K562 (cell line): ENCODE measurements at regions not wholly inside any gene's neighbourhood (a gene's known extent, or its start where the extent isn't known, plus 50 kb on each side); places are given as distances from the start of the nearest gene placed in this dataset.
A peak's percentile ranks its signal among the peaks of the same experiment; 100 is the strongest.

Experiments
- ATF4 ChIP-seq: fragments of 450-650 bp; formaldehyde crosslinking; IDR thresholded peaks from 2 replicates; pipeline ENCODE4 v1.4.0; 2022; ENCODE audit warnings: mild to moderate bottlenecking, moderate library complexity
- CBX5 ChIP-seq: IDR thresholded peaks from 2 replicates; pipeline ENCODE4 v1.6.1; 2014; ENCODE audit warnings: low read depth, borderline replicate concordance
- CUX1 ChIP-seq: fragments of 200-800 bp; sonication (Bioruptor generic); IDR thresholded peaks from 2 replicates; pipeline ENCODE4 v1.6.1; 2016; ENCODE audit warnings: missing genetic modification characterization, missing compliant biosample characterization
- ELF1 ChIP-seq: fragments of 200-800 bp; sonication (Bioruptor generic); IDR thresholded peaks from 2 replicates; pipeline ENCODE4 v1.6.1; 2016; ENCODE audit warnings: missing genetic modification characterization, missing compliant biosample characterization
- ETS1 ChIP-seq: conservative IDR thresholded peaks from 2 replicates; pipeline ENCODE4 v1.6.1; 2011; ENCODE audit warnings: low read depth, mild to moderate bottlenecking, low read length; ENCODE audit not compliant: control insufficient read depth
- GATA2 ChIP-seq: sonication (generic); formaldehyde crosslinking; IDR thresholded peaks from 2 replicates; pipeline ENCODE4 v1.4.0; 2020; ENCODE audit warnings: mild to moderate bottlenecking, missing genetic modification reagents
- MAFK ChIP-seq: IDR thresholded peaks from 2 replicates; pipeline ENCODE4 v1.6.1; 2011; ENCODE audit warnings: low read length, improper control_type of control experiment
- MNT ChIP-seq, 2 experiments: fragments of 450-650 bp; conservative IDR thresholded peaks; 2 replicates each; pipeline ENCODE4 v1.6.1; 2017; ENCODE audit warnings: mild to moderate bottlenecking in 2 of 2, moderate library complexity in 2 of 2
- SMARCE1 ChIP-seq: fragments of 450-650 bp; IDR thresholded peaks from 2 replicates; pipeline ENCODE4 v1.7.1; 2016; ENCODE audit warnings: mild to moderate bottlenecking
- USF1 ChIP-seq: sonication (generic); formaldehyde crosslinking; IDR thresholded peaks from 2 replicates; pipeline ENCODE4 v1.9.0; 2022; ENCODE audit warnings: mild to moderate bottlenecking, missing genetic modification reagents
- ZBTB12 ChIP-seq: fragments of 250-450 bp; sonication (Bioruptor Pico); IDR thresholded peaks from 2 replicates; pipeline ENCODE4 v1.4.0; 2020
- ZNF277 ChIP-seq: fragments of 250-450 bp; sonication (Bioruptor Pico); IDR thresholded peaks from 2 replicates; pipeline ENCODE4 v1.8.0; 2022; ENCODE audit warnings: inconsistent platforms, mild to moderate bottlenecking, moderate library complexity, borderline replicate concordance
- ZNF354B ChIP-seq: fragments of 250-450 bp; sonication (Bioruptor Pico); IDR thresholded peaks from 2 replicates; pipeline ENCODE4 v1.4.0; 2020
- ZNF41 ChIP-seq: fragments of 250-450 bp; sonication (Bioruptor Pico); conservative IDR thresholded peaks from 2 replicates; pipeline ENCODE4 v1.4.0; 2020; ENCODE audit warnings: mild to moderate bottlenecking
- ZNF766 ChIP-seq: fragments of 200-800 bp; sonication (Bioruptor generic); conservative IDR thresholded peaks from 2 replicates; pipeline ENCODE4 v1.6.1; 2016; ENCODE audit warnings: missing genetic modification characterization, missing compliant biosample characterization

- no peak for TF ChIP-seq ETS1
- TF ChIP-seq ZNF354B (CRISPR knock-in tag), result no peak
- peak; percentile 76 for TF ChIP-seq SMARCE1
- no peak for TF ChIP-seq MNT (conservative IDR thresholded peaks at IDR 0.05)
- TF ChIP-seq ZNF41 (CRISPR knock-in tag), result no peak
- TF ChIP-seq ATF4, result no peak
- no peak for TF ChIP-seq MAFK
- TF ChIP-seq ZBTB12 (CRISPR knock-in tag), result no peak
- TF ChIP-seq GATA2, result peak; percentile 71
- no peak for TF ChIP-seq ELF1
- no peak for TF ChIP-seq ZNF277
- no peak for TF ChIP-seq USF1
- TF ChIP-seq CUX1 (CRISPR knock-in tag), result no peak
- TF ChIP-seq ZNF766, result peak; percentile 76; the same call in 1 of the 2 replicates
- peak; percentile 32; the same call in 1 of the 2 replicates for TF ChIP-seq CBX5
These were observed 87.3 kb upstream of the WDR1 start (continued) for GRCh38 chr4:10203851-10204250.
